T47D (cell line): ENCODE measurements at regions not wholly inside any gene's neighbourhood (a gene's known extent, or its start where the extent isn't known, plus 50 kb on each side); places are given as distances from the start of the nearest gene placed in this dataset.

Source experiments
- DNase-seq, 2 experiments: peaks; one replicate each; pipeline versions ENCODE4 v3.0.0 to v3.0.0-alpha.2; 2011 to 2012; ENCODE audit warnings: low read depth in 1 of 2, low spot score in 1 of 2
- JUND ChIP-seq: IDR thresholded peaks from 2 replicates; pipeline ENCODE4 v1.6.1; 2012; ENCODE audit warnings: low read depth
- in situ Hi-C: cut with HindIII; loops from 2 replicates; pipeline ENCODE4 v1.10.0; 2016; ENCODE audit warnings: low sequenced_read_pairs, low pct_unique_long_range_greater_than_20kb

GRCh38 chr10:44689368-44689767 lies 221.8 kb upstream of the TMEM72 start:
- peak; percentile 12 to 45 for DNase-seq
- in situ Hi-C loops = no loop called here
- TF ChIP-seq JUND = no peak

DNA sequence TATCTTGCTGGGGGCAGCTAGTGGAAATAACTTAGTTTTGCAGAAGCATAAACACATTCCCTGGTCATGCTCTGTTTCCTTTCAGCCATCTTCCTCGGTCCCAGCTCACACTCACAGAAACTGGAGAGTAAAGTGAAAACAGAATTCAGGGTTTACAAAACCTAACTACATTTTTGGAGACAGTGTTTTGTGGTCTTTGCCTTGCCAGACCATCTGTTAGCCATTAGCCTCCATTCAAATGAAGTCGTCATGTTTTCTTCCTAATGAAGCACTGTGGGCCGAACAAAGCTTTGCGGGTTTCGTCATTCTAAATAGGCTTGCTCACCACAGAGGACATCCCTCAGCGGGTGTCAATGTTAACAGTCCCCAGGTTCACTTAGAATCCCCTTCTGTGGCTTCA lies 214.6 kb upstream of the TMEM72 start:
- no peak for DNase-seq
- no peak for TF ChIP-seq JUND
- in situ Hi-C loops = no loop called here

DNA sequence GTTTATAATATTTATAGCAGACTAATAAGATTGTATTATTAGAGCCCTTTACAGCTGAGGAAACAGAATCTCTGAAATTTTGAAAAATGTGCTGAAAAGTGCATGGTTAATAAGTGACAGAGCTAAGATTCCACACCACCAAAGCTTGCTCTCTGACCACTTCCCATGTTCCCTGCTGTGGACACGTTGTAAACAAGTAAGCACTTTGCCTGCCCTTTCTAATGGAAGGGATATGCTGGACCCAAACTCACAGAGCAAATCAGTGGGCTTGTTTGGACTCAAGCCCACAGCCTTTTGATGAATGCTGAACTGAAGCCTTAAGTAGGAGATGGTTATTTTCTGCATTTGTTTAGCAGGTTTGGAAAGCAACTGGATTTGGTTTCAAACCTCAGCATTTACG lies 214.0 kb upstream of the TMEM72 start:
- TF ChIP-seq JUND = no peak
- DNase-seq = no peak
- in situ Hi-C loops = no loop called here

DNA sequence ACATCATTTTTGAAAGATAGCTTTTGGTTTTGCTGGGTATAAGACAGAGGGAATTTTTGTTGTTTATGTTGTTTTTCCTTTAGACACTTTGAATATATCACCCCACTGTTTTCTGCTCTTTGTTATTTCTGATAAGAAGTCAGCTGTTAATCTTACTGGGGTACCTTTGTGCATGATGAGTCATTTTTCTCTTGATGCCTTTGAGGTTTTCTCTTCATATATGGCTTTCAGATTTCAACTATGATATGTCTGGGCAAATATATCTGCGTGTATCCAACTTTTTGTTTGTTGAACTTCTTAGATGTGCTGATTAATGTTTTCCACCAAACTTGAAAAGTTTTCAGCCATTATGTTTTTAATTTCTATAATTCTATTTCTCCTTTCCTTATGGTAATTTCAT lies 208.6 kb upstream of the TMEM72 start:
- TF ChIP-seq JUND = no peak
- DNase-seq = no peak
- in situ Hi-C loops = no loop called here

- DNase-seq = no peak
- in situ Hi-C loops = no loop called here
- TF ChIP-seq JUND = no peak
These were observed 207.6 kb upstream of the TMEM72 start for GRCh38 chr10:44703241-44704155.

- TF ChIP-seq JUND = no peak
- no peak for DNase-seq
- in situ Hi-C loops = no loop called here
These were observed 206.5 kb upstream of the TMEM72 start for GRCh38 chr10:44704616-44705015.

GRCh38 chr10:44706745-44707144 lies 204.4 kb upstream of the TMEM72 start:
- DNase-seq = no peak
- in situ Hi-C loops = no loop called here
- no peak for TF ChIP-seq JUND

DNA sequence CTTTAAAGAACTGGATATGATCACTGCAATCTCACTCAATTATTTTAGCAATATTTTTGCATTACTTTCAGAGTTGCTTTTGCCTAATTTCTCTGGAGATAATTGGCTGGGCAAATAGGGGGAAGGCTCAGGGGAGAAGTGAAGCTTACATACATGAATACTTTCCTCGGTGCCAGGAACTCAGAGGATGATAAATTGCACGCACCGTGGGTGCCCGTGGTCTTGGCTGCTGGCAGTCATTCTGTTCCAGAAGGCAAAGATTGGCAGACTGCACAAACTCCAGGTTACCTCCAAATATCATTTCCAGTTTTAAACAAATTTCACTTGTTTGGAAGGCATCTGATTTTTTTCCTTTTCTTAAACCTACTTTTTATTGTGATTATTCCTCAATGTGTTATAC lies 197.8 kb upstream of the TMEM72 start:
- TF ChIP-seq JUND = no peak
- no peak for DNase-seq
- in situ Hi-C loops = no loop called here

DNA sequence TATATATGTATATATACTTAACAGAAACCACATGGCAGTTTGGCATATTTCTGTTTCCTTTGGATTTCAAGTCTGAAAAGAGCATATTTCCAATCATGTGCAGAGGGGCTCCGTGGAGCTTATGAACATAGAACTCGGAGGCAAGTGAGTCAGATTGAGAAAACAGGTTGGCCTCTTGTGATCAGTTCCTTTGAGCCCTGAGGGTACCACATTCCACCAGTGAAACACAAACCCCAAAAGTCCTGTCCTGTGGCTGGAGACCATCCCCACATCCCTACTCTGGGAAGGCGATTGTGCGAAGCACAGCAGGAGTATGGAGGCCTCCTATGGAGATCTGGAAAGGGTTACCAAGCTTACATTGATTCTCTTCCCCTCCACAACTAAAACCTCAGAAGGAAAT lies 196.7 kb upstream of the TMEM72 start:
- no peak for DNase-seq

DNA sequence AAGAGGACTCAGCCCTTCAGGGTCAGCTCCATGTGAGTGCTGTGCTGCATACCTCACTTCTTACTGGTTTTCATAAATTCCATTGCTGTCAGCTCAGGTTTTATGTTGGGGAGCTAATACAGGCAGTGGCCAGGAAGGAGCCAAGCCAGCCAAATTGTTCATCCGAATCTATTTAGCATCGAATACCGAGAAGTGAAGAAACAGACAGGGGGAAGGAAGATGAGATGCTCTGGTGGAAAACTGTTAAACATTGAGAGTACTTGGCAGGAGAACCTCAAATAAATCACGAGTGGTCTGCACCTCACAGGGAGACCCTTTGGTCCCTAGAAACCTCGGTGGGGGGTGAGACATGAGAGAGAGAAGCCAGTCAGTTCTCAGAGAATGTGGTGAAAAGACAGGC lies 196.0 kb upstream of the TMEM72 start:
- DNase-seq = no peak
- TF ChIP-seq JUND = no peak
- in situ Hi-C loops = no loop called here

More for the DNA sequence above, 196.7 kb upstream of the TMEM72 start:
- TF ChIP-seq JUND = no peak
- in situ Hi-C loops = no loop called here

DNA sequence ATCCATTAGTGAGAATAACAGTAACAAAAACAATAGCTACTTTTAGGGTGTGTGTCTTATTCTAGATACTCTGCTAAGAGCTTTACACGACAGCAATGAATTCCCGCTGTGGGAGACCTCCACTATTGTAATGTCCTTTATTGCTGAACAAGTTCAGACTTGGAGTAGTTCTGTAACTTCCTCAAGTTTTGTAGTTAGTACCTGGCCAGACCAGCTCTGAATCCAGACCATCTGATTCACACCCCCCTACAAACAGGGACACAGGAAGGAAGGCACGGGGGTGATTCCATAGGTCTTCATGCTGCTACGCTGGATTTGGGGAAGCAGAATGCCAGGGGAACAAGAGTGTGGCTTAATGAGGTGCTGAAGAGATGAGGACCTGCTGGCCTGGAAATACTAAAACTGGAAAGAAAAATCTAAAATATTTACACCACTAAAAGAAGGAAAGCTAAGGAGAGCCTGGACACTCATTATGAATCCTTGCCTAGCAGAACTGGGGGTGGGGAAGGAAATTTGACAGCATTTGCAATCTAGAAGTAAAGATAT lies 194.6 kb upstream of the TMEM72 start:
- no peak for TF ChIP-seq JUND
- no peak for DNase-seq
- in situ Hi-C loops = no loop called here

- TF ChIP-seq JUND = no peak
- in situ Hi-C loops = no loop called here
- DNase-seq = no peak
These were observed 188.1 kb upstream of the TMEM72 start for GRCh38 chr10:44723082-44723481.

DNA sequence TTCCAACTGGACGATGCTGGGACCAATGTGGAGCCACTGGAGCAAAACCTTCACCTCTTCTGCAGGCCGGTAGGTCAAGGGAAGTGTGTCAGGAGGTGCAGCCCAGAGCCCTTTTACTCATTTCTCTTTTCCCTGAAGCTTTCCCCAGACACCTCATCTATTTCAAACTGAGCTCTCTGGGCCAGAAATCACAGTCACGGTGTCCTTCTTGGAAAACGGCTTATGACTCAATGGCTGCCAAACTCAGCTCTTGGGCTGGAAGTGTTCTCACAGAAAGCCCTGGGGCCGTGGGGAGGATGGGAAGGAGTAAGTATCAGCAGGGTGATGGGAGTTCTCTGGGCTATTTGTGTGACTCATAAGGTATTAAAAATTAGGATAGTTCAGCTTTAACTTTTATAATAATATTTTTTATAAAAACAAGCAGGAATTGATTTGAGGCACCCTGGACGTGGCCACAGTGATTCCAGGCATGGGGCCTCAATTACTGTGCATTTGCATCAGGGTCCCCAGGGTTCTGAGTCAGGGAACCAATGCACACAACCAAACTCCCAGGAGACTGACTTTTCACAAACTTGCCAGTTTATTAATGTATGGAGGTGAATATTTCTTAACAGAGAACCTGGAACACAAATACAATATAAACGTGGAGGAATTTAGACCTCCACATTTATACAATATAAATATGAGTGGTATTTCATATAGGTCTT lies 187.4 kb upstream of the TMEM72 start:
- in situ Hi-C loops = no loop called here
- no peak for DNase-seq
- TF ChIP-seq JUND = no peak
